ENCODE measurements at regions not wholly inside any gene's neighbourhood (a gene's known extent, or its start where the extent isn't known, plus 50 kb on each side); places are given as distances from the start of the nearest gene placed in this dataset.
A peak's percentile ranks its signal among the peaks of the same experiment; 100 is the strongest.

DNA sequence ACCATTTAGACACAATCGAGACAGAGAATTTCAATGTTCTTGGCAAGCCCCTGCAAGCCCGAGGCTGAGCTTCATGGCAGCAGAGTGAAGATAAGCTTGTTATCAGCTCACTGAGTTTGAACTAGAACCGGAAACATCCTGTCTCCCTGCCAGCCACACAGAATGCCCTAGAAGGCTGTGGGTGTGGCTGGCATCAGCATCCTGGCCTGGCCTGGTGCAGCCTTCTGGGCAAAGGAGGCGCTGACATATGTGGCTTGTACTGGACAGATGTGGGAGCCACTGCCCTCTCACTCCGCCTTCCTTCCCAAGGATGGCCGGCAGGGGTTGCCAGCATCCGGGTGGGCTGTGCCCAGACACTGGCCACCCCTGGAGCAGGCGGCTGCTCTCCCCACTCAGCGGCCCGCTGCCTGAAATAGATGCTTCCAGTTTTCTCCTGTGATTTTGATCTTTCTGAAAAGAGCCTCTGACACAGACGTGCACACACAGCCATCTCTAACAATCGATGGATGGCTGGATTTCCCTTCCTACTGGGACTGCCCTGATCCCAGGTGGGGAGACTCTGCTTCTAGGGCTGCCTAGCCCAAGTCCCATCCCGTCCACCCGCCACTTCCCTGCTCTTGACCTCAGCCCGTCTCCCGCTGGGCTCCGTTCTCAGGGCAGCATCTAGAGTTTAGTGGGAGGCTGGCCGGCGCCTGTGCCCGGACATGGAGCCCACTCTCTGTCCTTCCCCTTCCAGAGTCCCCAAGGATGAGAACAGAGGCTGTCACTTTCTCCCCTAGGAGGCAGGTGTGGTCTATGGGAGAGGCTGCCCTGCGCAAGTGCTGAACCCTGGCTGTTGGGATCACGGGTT, 149.7 kb downstream of the CTTN start:
- H3K56ac ChIP-seq (ENCODE audit: insufficient read length, low read depth, low read length), result no peak overlapping the region
- H3K27me3 ChIP-seq (ENCODE audit: insufficient read depth, low read length), result no peaks in the 10 kb centered on the region
- no peak overlapping the region for H2BK5ac ChIP-seq (ENCODE audit: insufficient read length, low read length)
- no peak for DNase-seq
- no peak overlapping the region for H3K4ac ChIP-seq (ENCODE audit: low read depth, low read length)
- H4K20me1 ChIP-seq (ENCODE audit: control insufficient read depth, insufficient read depth, insufficient read length), result no peaks in the 10 kb centered on the region
- H3K79me2 ChIP-seq (ENCODE audit: insufficient read depth, low read length), result no peaks in the 10 kb centered on the region
- no peak overlapping the region for H4K91ac ChIP-seq (ENCODE audit: insufficient read length, low read depth, low read length)
- H3K23me2 ChIP-seq (ENCODE audit: insufficient read length, low read depth, low read length, poor library complexity, severe bottlenecking), result no peaks in the 10 kb centered on the region
- peaks cover 44% of the 10 kb centered on the region in 2 experiments for H3K4me1 Mint-ChIP-seq
- H2BK15ac ChIP-seq (ENCODE audit: low read depth, low read length), result no peak overlapping the region
- H3K27ac ChIP-seq (ENCODE audit: insufficient read length, low read depth, low read length), result no peak overlapping the region
- H2BK12ac ChIP-seq (ENCODE audit: insufficient read length, low read depth, low read length), result no peak overlapping the region
- H4K8ac ChIP-seq (replicated peaks; ENCODE audit: insufficient read length, low read depth, low read length), result no peak overlapping the region
- H3K4me2 ChIP-seq (ENCODE audit: insufficient read depth, insufficient read length, low read length), result no peak overlapping the region
- H3K27me3 Mint-ChIP-seq (ENCODE audit: low read depth), result no peaks in the 10 kb centered on the region
- no peak overlapping the region for H3K4me3 Mint-ChIP-seq
- H2BK120ac ChIP-seq (ENCODE audit: low read depth, low read length, poor library complexity, severe bottlenecking), result no peak overlapping the region
- no peak overlapping the region for H3K9ac ChIP-seq (ENCODE audit: extremely low read depth, insufficient read length, low read length)
- no peak overlapping the region for H4K5ac ChIP-seq (ENCODE audit: insufficient read length, low read depth, low read length)
- no peak overlapping the region for H2AK5ac ChIP-seq (ENCODE audit: insufficient read length, low read length)
- no peaks in the 10 kb centered on the region for H3K9me3 Mint-ChIP-seq
- H2AFZ ChIP-seq (ENCODE audit: low read length), result no peak overlapping the region
- no peaks in the 10 kb centered on the region for H3K36me3 Mint-ChIP-seq (ENCODE audit: insufficient read depth in 1 of 3, low read depth in 3 of 3)
- WGBS (ENCODE audit: extremely low coverage, insufficient read length, low lambda C conversion rate), result no CpG with 5 or more reads among the region's 22 CpGs
- peak overlapping the region; percentile 8 to 55 (median 44); a peak in 4 of 7 replicates for H3K27ac Mint-ChIP-seq
- H2BK20ac ChIP-seq (ENCODE audit: low read depth, low read length, poor library complexity, severe bottlenecking), result no peak overlapping the region
- TF ChIP-seq CTCF (conservative IDR thresholded peaks at IDR 0.05), result no peak; the same call in 2 of the 3 replicates
- no peak overlapping the region for H3K23ac ChIP-seq (ENCODE audit: insufficient read length, low read depth, low read length)
- H3K79me1 ChIP-seq (ENCODE audit: insufficient read depth, low read depth, low read length, poor library complexity, severe bottlenecking), result no peaks in the 10 kb centered on the region
- H3T11ph ChIP-seq (ENCODE audit: low read length), result no peak overlapping the region
- H3K14ac ChIP-seq (ENCODE audit: insufficient read depth, low read length), result no peak overlapping the region; the same call in 1 of the 2 replicates
- no peaks in the 10 kb centered on the region for H3K9me3 ChIP-seq (ENCODE audit: control insufficient read depth, low read depth, low read length)
- H3K4me1 ChIP-seq (ENCODE audit: insufficient read depth, low read length), result peaks cover 15% of the 10 kb centered on the region; the same call in 1 of the 2 replicates
- H3K18ac ChIP-seq (ENCODE audit: insufficient read length, low read depth, low read length), result no peak overlapping the region
